Osteocyte (in vitro differentiated cells): ENCODE measurements at regions not wholly inside any gene's neighbourhood (a gene's known extent, or its start where the extent isn't known, plus 50 kb on each side); places are given as distances from the start of the nearest gene placed in this dataset.

Experiments
- DNase-seq: peaks from one replicate; pipeline ENCODE4 v3.0.0; 2021; ENCODE audit warnings: mixed read lengths; ENCODE audit not compliant: unreplicated experiment; ENCODE audit errors: extremely low spot score
- H3K27ac Mint-ChIP-seq: one replicate; pipeline ENCODE4 v1.8.0; 2021; ENCODE audit warnings: mild to moderate bottlenecking, mixed read lengths; ENCODE audit not compliant: unreplicated experiment
- H3K27me3 Mint-ChIP-seq: one replicate; pipeline ENCODE4 v1.8.0; 2021; ENCODE audit warnings: mixed read lengths; ENCODE audit not compliant: unreplicated experiment
- H3K36me3 Mint-ChIP-seq: one replicate; pipeline ENCODE4 v1.8.0; 2021; ENCODE audit warnings: mixed read lengths; ENCODE audit not compliant: unreplicated experiment
- H3K4me1 Mint-ChIP-seq: one replicate; pipeline ENCODE4 v1.8.0; 2021; ENCODE audit warnings: mixed read lengths; ENCODE audit not compliant: unreplicated experiment
- H3K4me3 Mint-ChIP-seq: one replicate; pipeline ENCODE4 v1.8.0; 2021; ENCODE audit warnings: mild to moderate bottlenecking, moderate library complexity, mixed read lengths; ENCODE audit not compliant: unreplicated experiment
- H3K9me3 Mint-ChIP-seq: one replicate; pipeline ENCODE4 v1.8.0; 2021; ENCODE audit warnings: mixed read lengths; ENCODE audit not compliant: unreplicated experiment
- TF ChIP-seq, protein P1 (sequence below): fragments of 200-600 bp; sonication (generic); IDR thresholded peaks from 2 replicates; pipeline ENCODE4 v1.5.0; 2021; ENCODE audit warnings: antibody characterized with exemption, mild to moderate bottlenecking, moderate library complexity

GRCh38 chrX:39253551-39253950 lies 452.3 kb downstream of the MID1IP1 start:
- peaks cover 2% of the 10 kb centered on the region for H3K27me3 Mint-ChIP-seq
- TF ChIP-seq, protein P1, sequence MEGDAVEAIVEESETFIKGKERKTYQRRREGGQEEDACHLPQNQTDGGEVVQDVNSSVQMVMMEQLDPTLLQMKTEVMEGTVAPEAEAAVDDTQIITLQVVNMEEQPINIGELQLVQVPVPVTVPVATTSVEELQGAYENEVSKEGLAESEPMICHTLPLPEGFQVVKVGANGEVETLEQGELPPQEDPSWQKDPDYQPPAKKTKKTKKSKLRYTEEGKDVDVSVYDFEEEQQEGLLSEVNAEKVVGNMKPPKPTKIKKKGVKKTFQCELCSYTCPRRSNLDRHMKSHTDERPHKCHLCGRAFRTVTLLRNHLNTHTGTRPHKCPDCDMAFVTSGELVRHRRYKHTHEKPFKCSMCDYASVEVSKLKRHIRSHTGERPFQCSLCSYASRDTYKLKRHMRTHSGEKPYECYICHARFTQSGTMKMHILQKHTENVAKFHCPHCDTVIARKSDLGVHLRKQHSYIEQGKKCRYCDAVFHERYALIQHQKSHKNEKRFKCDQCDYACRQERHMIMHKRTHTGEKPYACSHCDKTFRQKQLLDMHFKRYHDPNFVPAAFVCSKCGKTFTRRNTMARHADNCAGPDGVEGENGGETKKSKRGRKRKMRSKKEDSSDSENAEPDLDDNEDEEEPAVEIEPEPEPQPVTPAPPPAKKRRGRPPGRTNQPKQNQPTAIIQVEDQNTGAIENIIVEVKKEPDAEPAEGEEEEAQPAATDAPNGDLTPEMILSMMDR: no peak
- H3K4me3 Mint-ChIP-seq: no peak overlapping the region
- H3K9me3 Mint-ChIP-seq: peaks cover 4% of the 10 kb centered on the region
- DNase-seq: no peak
- H3K27ac Mint-ChIP-seq: no peak overlapping the region
- no peaks in the 10 kb centered on the region for H3K4me1 Mint-ChIP-seq
- H3K36me3 Mint-ChIP-seq: no peaks in the 10 kb centered on the region

- no peak for DNase-seq
- no peaks in the 10 kb centered on the region for H3K27me3 Mint-ChIP-seq
- H3K36me3 Mint-ChIP-seq: no peaks in the 10 kb centered on the region
- H3K27ac Mint-ChIP-seq: no peak overlapping the region
- H3K4me3 Mint-ChIP-seq: no peak overlapping the region
- no peaks in the 10 kb centered on the region for H3K4me1 Mint-ChIP-seq
- TF ChIP-seq, protein P1: no peak
- no peaks in the 10 kb centered on the region for H3K9me3 Mint-ChIP-seq
Observed at GRCh38 chrX:39258331-39258730, 457.1 kb downstream of the MID1IP1 start.

GRCh38 chrX:39260965-39261364 lies 459.7 kb downstream of the MID1IP1 start:
- TF ChIP-seq, protein P1: no peak
- H3K27me3 Mint-ChIP-seq: no peaks in the 10 kb centered on the region
- H3K4me3 Mint-ChIP-seq: no peak overlapping the region
- H3K27ac Mint-ChIP-seq: no peak overlapping the region
- no peaks in the 10 kb centered on the region for H3K4me1 Mint-ChIP-seq
- no peaks in the 10 kb centered on the region for H3K9me3 Mint-ChIP-seq
- H3K36me3 Mint-ChIP-seq: no peaks in the 10 kb centered on the region
- DNase-seq: no peak

- Mint-ChIP-seq H3K36me3 (no peaks in the 10 kb centered on the region), H3K27ac (no peak overlapping the region), H3K27me3 (no peaks in the 10 kb centered on the region), H3K4me3 (no peak overlapping the region), H3K4me1 (no peaks in the 10 kb centered on the region), H3K9me3 (no peaks in the 10 kb centered on the region)
- DNase-seq: no peak
- TF ChIP-seq, protein P1: peak; percentile 53
Observed at GRCh38 chrX:39261446-39262147, 460.3 kb downstream of the MID1IP1 start.

GRCh38 chrX:39262641-39263040 lies 461.4 kb downstream of the MID1IP1 start:
- H3K36me3 Mint-ChIP-seq: no peaks in the 10 kb centered on the region
- H3K27ac Mint-ChIP-seq: no peak overlapping the region
- no peak for DNase-seq
- no peaks in the 10 kb centered on the region for H3K4me1 Mint-ChIP-seq
- H3K4me3 Mint-ChIP-seq: no peak overlapping the region
- peaks cover 4% of the 10 kb centered on the region for H3K9me3 Mint-ChIP-seq
- H3K27me3 Mint-ChIP-seq: no peaks in the 10 kb centered on the region
- TF ChIP-seq, protein P1: no peak
